ENCODE measurements at regions not wholly inside any gene's neighbourhood (a gene's known extent, or its start where the extent isn't known, plus 50 kb on each side); places are given as distances from the start of the nearest gene placed in this dataset.
"Not testable (repeated sequence)": the region's sequence is repeated elsewhere in the genome, so short reads cannot be mapped to it uniquely, and the experiment has no call there.

- DNase-seq, result no peak
Observed at GRCh38 chr12:56872366-56872765, 61.8 kb downstream of the SDR9C7 start.

- no peak for DNase-seq
Observed at GRCh38 chr12:56867216-56867615, 67.0 kb downstream of the SDR9C7 start.

GRCh38 chr12:56866493-56866892 lies 67.7 kb downstream of the SDR9C7 start:
- no peak for DNase-seq

DNA sequence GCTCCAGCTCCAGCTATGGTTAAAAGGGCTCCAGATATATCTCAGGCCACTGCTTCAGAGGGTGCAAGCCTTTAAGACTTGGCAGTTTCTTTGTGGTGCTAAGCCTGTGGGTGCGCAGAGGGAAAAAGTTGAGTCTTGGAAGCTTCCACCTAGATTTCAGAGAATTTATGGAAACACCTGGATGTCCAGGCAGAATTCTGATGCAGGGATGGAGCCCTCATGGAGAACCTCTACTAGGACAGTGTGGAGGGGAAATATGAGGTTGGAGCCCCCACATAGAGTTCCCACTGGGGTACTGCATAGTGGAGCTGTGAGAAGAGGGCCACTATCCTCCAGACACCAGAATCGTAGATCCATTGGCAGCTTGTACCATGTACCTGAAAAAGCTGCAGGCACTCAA lies 69.9 kb downstream of the SDR9C7 start:
- no peak for DNase-seq

GRCh38 chr12:56863789-56864188 lies 70.4 kb downstream of the SDR9C7 start:
- no peak for DNase-seq

DNA sequence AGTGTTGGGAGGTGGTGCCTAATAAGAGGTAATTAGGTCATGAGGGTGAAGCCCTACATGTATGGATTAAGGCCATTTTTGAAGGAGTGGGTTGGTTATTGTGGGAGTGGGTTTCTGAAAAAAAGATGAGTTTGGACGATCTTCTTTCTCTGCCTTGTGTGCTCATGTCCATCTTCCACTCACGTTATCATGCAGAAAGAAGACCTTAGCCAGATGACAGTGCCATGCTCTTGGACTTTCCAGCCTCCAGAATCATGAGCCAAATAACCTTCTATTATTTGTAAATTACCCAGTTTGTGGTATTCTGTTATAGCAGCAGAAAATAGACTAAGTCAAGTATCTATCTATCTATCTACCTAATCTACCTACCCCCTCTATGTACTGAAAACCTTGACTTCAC lies 71.9 kb downstream of the SDR9C7 start:
- DNase-seq, result no peak

DNA sequence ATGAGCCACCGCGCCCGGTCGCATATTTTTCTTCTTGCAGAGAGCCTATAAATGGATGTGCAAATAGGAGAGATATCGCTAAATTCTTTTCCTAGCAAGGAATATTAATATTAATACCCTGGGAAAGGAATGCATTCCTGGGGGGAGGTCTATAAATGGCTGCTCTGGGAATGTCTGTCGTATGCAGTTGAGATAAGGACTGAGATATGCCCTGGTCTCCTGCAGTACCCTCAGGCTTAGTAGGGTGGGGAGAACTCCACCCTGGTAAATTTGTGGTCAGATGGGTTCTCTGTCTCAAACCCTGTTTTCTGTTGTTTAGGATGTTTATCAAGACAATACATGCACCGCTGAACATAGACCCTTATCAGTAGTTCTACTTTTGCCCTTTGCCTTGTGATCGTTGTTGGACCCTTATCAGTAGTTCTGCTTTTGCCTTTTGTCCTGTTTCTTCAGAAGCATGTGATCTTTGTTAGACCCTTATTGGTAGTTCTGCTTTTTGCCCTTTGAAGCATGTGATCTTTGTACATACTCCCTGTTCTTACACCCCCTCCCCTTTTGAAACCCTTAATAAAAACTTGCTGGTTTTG lies 80.7 kb downstream of the SDR9C7 start:
- not testable (repeated sequence) for DNase-seq

- no peak for DNase-seq
Observed at GRCh38 chr12:56851462-56851861, 82.7 kb downstream of the SDR9C7 start.

DNA sequence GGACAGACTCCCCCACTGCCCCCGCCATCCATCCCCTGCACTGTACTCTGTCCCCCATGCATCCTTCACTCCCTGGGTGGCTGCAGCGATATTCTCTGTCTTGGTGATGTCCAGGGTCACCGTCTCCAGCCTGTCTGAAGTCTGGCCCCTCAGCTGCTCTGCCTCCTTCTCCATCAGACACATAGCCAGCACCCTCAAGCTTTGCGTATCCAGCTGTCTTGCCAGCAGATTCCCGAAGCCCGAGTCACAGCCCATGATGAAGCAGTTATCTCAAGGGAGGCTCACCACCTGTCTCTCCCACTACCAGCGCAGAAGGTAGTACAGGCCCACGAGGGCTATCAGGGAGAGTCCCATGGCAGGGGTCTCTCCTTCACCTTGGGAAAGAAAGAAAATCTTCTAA lies 77.8 kb downstream of the HSD17B6 start:
- no peak for DNase-seq

GRCh38 chr12:56839915-56840325 lies 76.8 kb downstream of the HSD17B6 start:
- peak; percentile 4 to 54 for DNase-seq

DNA sequence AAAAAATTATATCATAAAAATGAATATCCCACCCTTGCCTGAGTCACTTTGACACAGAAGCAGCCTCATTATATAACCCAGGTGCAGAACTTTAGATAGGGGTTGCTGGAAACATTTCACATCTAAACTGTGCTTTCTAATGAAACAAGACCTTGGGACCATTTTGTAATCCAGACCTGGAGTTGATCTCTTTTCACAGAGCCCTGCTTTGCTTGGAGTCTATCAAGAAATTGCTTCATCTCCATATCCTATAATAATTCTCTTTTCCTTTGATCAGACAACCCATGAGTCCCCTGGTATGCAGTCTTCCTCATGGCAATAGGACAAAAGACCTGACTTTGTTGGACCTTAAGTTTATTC lies 76.3 kb downstream of the HSD17B6 start:
- DNase-seq, result no peak

DNA sequence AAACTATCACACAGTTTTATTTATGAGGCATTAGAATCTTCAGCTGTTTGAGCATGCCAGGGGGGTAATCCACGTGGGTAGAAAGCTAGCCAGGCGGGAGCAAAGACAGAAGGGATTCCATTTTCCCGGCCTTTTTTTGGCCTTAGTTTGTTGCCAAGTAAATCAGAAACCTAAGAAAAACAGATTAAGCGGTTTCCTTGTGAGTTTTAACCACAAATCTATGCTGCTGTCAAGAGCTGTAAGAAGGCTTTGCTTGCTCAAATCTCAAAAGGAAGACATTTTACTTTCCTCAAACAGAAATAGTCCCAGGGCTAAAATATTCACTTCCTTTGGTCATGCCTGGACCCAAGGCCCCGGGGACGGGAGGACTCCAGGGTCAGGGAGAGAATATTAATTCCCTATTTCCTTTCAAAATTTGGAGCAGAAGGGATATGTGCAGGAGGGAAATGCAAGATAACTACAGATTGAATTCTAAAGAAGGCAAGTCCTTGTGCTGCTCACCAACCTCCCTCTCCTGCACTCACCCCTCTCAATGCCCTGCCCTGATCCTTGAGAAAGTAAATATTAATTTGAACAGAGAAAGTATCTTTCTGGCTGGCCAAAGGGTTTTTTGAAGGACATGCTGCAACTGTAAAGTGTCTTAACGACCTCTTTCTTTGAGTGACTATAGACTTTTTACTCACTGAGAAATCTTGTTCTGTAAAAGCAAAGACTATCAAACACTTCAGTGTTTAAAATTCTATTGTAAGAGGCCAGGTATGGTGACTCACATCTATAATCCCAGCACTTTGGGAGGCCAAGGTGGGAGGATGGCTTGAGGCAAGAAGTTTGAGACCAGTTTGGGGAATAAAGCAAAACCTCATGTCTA lies 75.7 kb downstream of the HSD17B6 start:
- DNase-seq, result no peak

Data from bone marrow (tissue), 2 donors.